GM18498 (cell line): ENCODE measurements at regions not wholly inside any gene's neighbourhood (a gene's known extent, or its start where the extent isn't known, plus 50 kb on each side); places are given as distances from the start of the nearest gene placed in this dataset.
"Not testable (repeated sequence)": the region's sequence is repeated elsewhere in the genome, so short reads cannot be mapped to it uniquely, and the experiment has no call there.

ENCODE experiments used
- ATAC-seq: cut with Tn5 transposase; IDR thresholded peaks from one replicate; pipeline ENCODE4 v1.9.1; 2021; ENCODE audit warnings: mild to moderate bottlenecking, moderate library complexity; ENCODE audit not compliant: unreplicated experiment

GRCh38 chr2:13143451-13143850 is 426.7 kb downstream of the TRIB2 start:
- ATAC-seq = no peak

- ATAC-seq = no peak
Observed at GRCh38 chr2:13156916-13157315, 440.2 kb downstream of the TRIB2 start.

DNA sequence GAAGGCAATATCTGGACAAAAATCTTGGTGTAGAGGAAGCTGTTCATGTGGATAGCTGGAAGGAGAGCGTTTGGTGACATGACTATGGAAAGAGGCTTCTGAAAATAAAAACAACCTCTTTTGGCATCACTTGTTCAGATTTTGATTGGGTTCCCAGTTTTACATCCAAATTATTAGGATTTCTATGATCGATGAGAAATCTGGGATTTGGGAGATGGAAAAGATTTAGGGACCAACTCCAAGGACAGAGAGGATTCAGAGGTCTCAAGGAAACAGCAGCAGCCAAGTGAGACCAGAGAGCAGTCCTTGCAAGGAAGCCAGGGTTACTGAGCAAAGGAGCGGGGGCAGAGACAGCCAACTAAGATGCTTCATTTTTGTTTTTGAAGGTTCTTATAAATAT is 441.7 kb downstream of the TRIB2 start:
- no peak for ATAC-seq

GRCh38 chr2:13180729-13181128 is 464.0 kb downstream of the TRIB2 start:
- ATAC-seq = no peak

DNA sequence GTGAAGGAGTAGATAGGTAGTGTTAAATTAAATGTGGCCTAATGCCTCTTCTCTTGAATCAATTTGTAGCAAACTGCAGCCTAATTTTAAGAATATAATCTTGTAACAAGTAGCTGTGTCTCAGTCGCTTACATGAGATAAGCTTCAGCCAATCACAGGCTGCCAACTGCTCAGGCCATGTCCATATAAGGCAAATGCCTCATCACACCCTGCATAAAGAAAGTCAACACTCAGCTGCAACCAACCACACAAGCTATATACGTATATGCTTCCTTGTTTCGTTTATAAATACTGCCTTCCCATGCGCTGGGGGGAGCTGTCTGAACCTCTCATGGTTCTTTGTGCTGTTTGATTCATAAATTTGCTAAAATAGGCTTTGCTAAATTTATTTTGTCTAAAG is 476.3 kb downstream of the TRIB2 start:
- ATAC-seq = peak; percentile 49

- ATAC-seq = peak; percentile 86
Observed at GRCh38 chr2:13193900-13194299, 477.2 kb downstream of the TRIB2 start.

DNA sequence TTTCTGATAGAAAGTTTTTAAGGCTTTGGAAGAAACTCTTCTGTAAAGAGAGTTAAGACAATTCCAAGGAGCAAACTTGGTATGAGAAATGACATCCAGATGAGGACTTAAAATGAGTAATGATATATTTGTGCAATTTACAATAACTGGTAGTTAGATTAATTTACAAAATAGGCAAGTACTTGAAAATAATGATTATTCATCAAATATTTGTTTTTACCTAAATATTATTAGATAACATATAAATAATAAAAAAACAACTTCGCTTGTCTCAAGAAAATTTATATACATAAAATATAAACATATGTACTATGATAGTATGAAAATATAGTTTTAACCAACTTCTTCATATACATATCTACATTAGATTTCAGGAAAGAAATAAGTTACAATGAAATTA is 478.5 kb downstream of the TRIB2 start:
- ATAC-seq = no peak

DNA sequence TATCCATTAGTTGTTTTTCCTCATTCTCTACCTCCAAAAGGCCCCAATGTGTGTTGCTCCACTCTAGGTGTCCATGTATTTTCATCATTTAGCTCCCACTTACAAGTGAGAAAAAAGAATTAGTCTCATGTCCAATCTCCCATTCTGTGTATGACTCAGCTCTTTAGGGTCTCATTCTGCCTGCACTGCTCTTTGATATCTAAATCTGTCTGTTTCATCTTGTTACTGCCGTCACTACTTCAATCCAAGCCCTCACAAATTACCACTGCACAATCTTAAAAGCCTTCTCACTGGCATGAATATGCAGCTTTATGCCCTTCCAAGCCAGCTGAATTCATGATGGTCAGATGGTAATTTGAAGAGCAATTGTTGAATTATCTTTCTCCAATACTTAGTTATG is 480.5 kb downstream of the TRIB2 start:
- no peak for ATAC-seq

GRCh38 chr2:13201924-13202323 is 485.2 kb downstream of the TRIB2 start:
- no peak for ATAC-seq

DNA sequence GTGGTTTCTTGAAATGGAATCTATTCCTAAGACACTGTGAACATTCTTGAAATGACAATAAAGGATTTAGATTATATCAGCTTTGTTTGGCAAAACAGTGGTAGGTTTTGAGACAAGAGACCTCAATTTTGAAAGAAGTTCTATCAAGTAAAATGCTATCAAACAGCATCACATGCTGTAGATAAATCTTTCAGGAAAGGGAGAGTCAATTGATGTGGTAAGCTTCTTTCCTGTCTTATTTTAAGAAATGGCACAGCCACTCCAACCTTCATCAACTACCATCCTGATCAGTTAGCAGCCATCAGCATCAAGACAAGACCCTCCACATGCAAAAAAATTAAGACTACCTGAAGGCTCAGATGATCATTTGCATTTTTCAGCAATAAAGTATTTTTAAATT is 495.4 kb downstream of the TRIB2 start:
- ATAC-seq = no peak

- ATAC-seq = no peak
Observed at GRCh38 chr2:13218205-13218604, 501.5 kb downstream of the TRIB2 start.

- no peak for ATAC-seq
Observed at GRCh38 chr2:13227578-13227977, 510.8 kb downstream of the TRIB2 start.

- ATAC-seq = no peak
Observed at GRCh38 chr2:13230221-13230620, 513.5 kb downstream of the TRIB2 start.

GRCh38 chr2:13240061-13240460 is 523.3 kb downstream of the TRIB2 start:
- no peak for ATAC-seq

GRCh38 chr2:13240789-13241487 is 524.2 kb downstream of the TRIB2 start:
- ATAC-seq = no peak

- no peak for ATAC-seq
Observed at GRCh38 chr2:13252615-13253014, 535.9 kb downstream of the TRIB2 start.

DNA sequence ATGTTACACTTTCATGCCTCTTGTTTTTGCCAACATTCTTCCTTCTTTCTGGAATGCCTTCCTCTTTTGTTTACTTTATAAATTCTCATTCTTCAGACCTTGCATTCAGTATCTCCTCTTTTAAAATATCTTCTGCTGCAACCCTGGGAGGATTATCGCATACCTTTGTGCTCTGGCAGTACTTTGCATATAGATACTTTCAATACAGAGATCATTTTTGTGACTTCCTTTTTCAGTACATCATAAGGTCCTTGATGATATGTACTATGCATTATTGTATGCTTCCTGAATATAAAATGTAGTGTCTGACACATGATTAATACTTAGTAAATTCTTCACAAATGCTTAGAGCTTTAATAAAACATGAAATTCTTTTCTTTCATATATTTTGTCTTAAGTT is 538.7 kb downstream of the TRIB2 start:
- ATAC-seq = no peak

DNA sequence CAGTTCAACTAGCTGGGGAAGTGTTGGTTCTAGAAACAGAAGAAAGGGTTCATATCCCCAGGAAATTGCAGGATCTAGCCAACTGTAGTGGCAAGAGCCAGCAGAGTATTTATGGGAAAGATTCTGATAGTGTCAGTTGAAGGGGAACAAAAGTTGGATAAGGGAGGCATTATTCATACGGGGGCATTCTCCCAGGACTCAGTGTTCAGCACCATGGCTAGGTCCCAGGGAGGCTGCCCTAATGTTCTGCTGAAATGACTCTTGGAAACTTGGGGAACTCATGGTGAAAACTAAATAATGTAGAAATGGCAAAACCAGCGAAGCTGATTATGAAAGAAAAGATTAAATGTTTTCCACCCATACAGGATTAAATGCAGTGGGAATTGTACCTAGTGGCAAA is 543.7 kb downstream of the TRIB2 start:
- ATAC-seq = no peak

- ATAC-seq = no peak
Observed at GRCh38 chr2:13266166-13266565, 549.4 kb downstream of the TRIB2 start.

DNA sequence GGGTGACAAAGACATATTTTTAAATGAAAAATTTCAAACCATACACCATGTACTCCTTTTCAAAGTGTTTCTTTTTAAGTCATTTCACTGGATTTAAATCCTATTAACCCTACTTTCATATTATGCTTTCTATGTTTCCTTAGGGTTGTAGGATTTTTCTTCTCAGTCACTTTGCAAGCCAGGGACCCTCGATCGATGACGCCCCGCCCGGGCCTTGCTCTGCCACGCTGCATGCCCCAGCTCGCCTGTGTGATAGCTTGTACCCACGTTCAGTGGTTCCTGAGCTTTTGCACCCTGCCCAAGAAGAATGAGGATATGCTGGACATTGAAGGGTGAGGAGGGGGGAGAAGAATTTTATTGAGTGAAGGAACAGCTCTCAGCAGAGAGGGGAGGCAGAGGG is 568.0 kb downstream of the TRIB2 start:
- no peak for ATAC-seq

DNA sequence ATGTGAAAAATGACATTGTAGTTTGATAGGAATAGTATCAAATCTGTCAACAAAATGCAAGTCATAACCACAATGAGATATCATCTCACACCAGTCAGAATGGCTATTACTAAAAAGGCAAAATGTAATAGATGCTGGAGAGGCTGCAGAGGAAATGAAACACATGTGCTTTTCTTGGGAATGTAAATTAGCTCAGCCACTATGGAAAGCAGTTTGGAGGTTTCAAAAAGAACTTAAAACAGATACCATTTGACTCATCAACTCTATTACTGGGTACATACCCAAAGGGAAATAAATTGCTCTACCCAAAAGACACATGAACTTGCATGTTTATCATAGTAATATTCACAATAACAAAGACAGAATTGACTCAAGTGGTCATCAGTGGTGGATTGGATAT is 572.6 kb downstream of the TRIB2 start:
- no peak for ATAC-seq

DNA sequence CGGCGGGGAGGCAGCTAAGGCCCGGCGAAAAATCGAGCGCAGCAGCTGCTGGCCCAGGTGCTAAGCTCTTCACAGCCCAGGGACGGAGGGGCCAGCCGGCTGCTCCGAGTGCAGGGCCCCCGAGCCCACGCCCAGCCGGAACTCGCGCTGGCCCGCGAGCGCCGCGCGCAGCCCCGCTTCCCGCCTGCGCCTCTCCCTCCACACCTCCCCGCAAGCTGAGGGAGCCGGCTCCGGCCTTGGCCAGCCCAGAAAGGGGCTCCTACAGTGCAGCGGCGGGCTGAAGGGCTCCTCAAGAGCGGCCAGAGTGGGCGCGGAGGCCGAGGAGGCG is 591.7 kb downstream of the TRIB2 start:
- not testable (repeated sequence) for ATAC-seq

DNA sequence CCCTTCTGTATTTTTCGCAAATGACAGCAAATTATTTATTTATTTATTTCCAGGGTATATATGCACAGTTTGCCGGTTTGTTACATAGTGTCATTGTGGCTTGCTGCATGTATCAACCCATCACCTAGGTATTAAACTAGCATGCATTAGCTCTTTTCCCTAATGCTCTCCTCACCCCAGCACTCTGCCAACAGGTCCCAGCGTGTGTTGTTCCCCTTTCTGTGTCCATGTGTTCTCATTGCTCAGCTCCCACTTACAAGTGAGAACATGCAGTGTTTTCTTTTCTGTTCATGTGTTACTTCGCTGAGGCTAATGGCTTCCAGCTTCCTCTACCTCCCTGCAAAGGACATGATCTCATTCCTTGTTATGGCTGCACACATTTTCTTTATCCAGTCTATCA is 592.3 kb downstream of the TRIB2 start:
- no peak for ATAC-seq
